Esophagus squamous epithelium (tissue), 5 donors: ENCODE measurements at regions not wholly inside any gene's neighbourhood (a gene's known extent, or its start where the extent isn't known, plus 50 kb on each side); places are given as distances from the start of the nearest gene placed in this dataset.

Experiments
- DNase-seq: peaks from one replicate; lab custom pipeline; 2025; lab: John Stamatoyannopoulos, UW
- H3K27ac ChIP-seq, 4 donors: fragments of 200-600 bp; sonication (generic); one replicate each; pipeline ENCODE4 v1.5.1; 2016 to 2019; ENCODE audit warnings: mild to moderate bottlenecking in 1 of 4
- H3K27me3 ChIP-seq, 4 donors: fragments of 200-600 bp; sonication (generic); 1 replicate in 3 of 4; 2 replicates in 1 of 4; pipeline versions ENCODE4 v1.5.1 to v1.6.0; 2017 to 2021; ENCODE audit warnings: antibody characterized with exemption in 1 of 4
- H3K36me3 ChIP-seq, 3 donors: fragments of 200-600 bp; sonication (generic); one replicate each; pipeline ENCODE4 v1.5.1; 2016 to 2019
- H3K4me1 ChIP-seq, 3 donors: fragments of 200-600 bp; sonication (generic); one replicate each; pipeline ENCODE4 v1.5.1; 2017 to 2019
- H3K4me3 ChIP-seq, 4 donors: fragments of 200-600 bp; sonication (generic); 1 replicate in 3 of 4; 2 replicates in 1 of 4; pipeline ENCODE4 v1.5.1; 2016 to 2019; ENCODE audit warnings: mild to moderate bottlenecking in 2 of 4, moderate library complexity in 1 of 4
- H3K9me3 ChIP-seq, 3 donors: fragments of 200-600 bp; sonication (generic); one replicate each; pipeline ENCODE4 v1.5.1; 2016 to 2019
- CTCF ChIP-seq, 6 experiments: fragments of 450-650 bp in 4 of 6; fragments of 200-600 bp in 2 of 6; sonication (generic) in 2 of 6; IDR thresholded peaks; one replicate each; pipeline ENCODE4 v1.5.1; 2016 to 2019; ENCODE audit warnings: antibody characterized with exemption in 6 of 6, mild to moderate bottlenecking in 4 of 6, moderate library complexity in 4 of 6
- POLR2A ChIP-seq, 4 donors: fragments of 450-650 bp; IDR thresholded peaks; one replicate each; pipeline ENCODE4 v1.6.1; 2017; ENCODE audit warnings: antibody characterized with exemption in 4 of 4, mild to moderate bottlenecking in 4 of 4, moderate library complexity in 3 of 4
- WGBS, 2 donors: methylation state at CpG; one replicate each; pipeline ENCODE4 v1.1.5; 2018; 5-methylcytosine and 5-hydroxymethylcytosine counted together
- intact Hi-C: fragments of 100-400 bp; cut with DNase I; formaldehyde crosslinking; loops from one replicate; pipeline ENCODE4 v1.15.0; 2022
- small RNA-seq, 4 donors: library from RNA; depleted of rRNA; stranded (forward); fragments of <200 nt; gene quantifications; one replicate each; pipeline ENCODE3, GENCODE V24; 2016
- donor health status: DM: yes; HTN: yes; CAD: no.

- intact Hi-C loops = no loop called here
- whole genome bisulfite sequencing, 2 donors = 77 to 84% methylated on average over 4 of the region's 4 CpGs
- no peak for TF ChIP-seq CTCF (IDR thresholded peaks at IDR 0.05)
- Histone ChIP-seq H3K27ac (no peak overlapping the region), H3K4me1 (peaks cover 0 to 9% (median 0%) of the 10 kb centered on the region in 3 donors), H3K27me3 (peaks cover 0 to 7% (median 0%) of the 10 kb centered on the region in 4 donors), H3K36me3 (no peaks in the 10 kb centered on the region), H3K4me3 (no peak overlapping the region), H3K9me3 (peaks cover 0 to 10% (median 4%) of the 10 kb centered on the region in 3 donors)
- DNase-seq = no peak
Measured at GRCh38 chr14:104527857-104528459, 51.6 kb upstream of the C14orf180 start.

GRCh38 chr14:104528496-104528895, 51.1 kb upstream of the C14orf180 start:
- 78 to 80% methylated on average over 6 to 7 of the region's 7 CpGs for WGBS, 2 donors
- Histone ChIP-seq H3K4me1 (peaks cover 0 to 9% (median 0%) of the 10 kb centered on the region in 3 donors), H3K27ac (no peak overlapping the region), H3K4me3 (no peak overlapping the region), H3K36me3 (no peaks in the 10 kb centered on the region), H3K9me3 (peaks cover 0 to 10% (median 4%) of the 10 kb centered on the region in 3 donors), H3K27me3 (peaks cover 0 to 7% (median 0%) of the 10 kb centered on the region in 4 donors)
- no peak for DNase-seq
- TF ChIP-seq POLR2A (IDR thresholded peaks at IDR 0.05) (no peak), CTCF (IDR thresholded peaks at IDR 0.05) (no peak)
- intact Hi-C loops = no loop called here

Small RNA genes lying in the stretch of these regions (small RNA-seq; reads per million reads assigned to genes)
- 0 reads per million in 4 donors for gene RNU6-684P
